H9 (cell line): ENCODE measurements at regions not wholly inside any gene's neighbourhood (a gene's known extent, or its start where the extent isn't known, plus 50 kb on each side); places are given as distances from the start of the nearest gene placed in this dataset.
A peak's percentile ranks its signal among the peaks of the same experiment; 100 is the strongest.

Experiments used
- DNase-seq: peaks from one replicate; pipeline ENCODE4 v3.0.0-alpha.2; 2017
- H2AFZ ChIP-seq: one replicate; pipeline ENCODE4 v1.6.1; 2013; ENCODE audit warnings: mild to moderate bottlenecking, low read length, control low read depth, moderate library complexity
- H2AK5ac ChIP-seq: 2 replicates; pipeline ENCODE4 v1.6.1; 2013; ENCODE audit warnings: low read length, control low read depth, mixed read lengths; ENCODE audit not compliant: insufficient read length
- H2BK120ac ChIP-seq: one replicate; pipeline ENCODE4 v1.6.1; 2013; ENCODE audit warnings: low read depth, mild to moderate bottlenecking, low read length, control low read depth, inconsistent platforms; ENCODE audit not compliant: poor library complexity, severe bottlenecking
- H2BK12ac ChIP-seq: 2 replicates; pipeline ENCODE4 v1.6.1; 2013; ENCODE audit warnings: low read length, control low read depth, mixed read lengths, low read depth; ENCODE audit not compliant: insufficient read length
- H2BK15ac ChIP-seq: 2 replicates; pipeline ENCODE4 v1.6.1; 2013; ENCODE audit warnings: low read depth, low read length, control low read depth
- H2BK20ac ChIP-seq: one replicate; pipeline ENCODE4 v1.6.1; 2013; ENCODE audit warnings: low read depth, mild to moderate bottlenecking, low read length, control low read depth, inconsistent platforms; ENCODE audit not compliant: poor library complexity, severe bottlenecking
- H2BK5ac ChIP-seq: 2 replicates; pipeline ENCODE4 v1.6.1; 2013; ENCODE audit warnings: low read length, control low read depth, mixed read lengths; ENCODE audit not compliant: insufficient read length
- H3K14ac ChIP-seq: 2 replicates; pipeline ENCODE4 v1.6.1; 2013; ENCODE audit warnings: low read length, control low read depth; ENCODE audit not compliant: insufficient read depth
- H3K18ac ChIP-seq: 2 replicates; pipeline ENCODE4 v1.6.1; 2013; ENCODE audit warnings: low read depth, mild to moderate bottlenecking, mixed read lengths, low read length, control low read depth; ENCODE audit not compliant: insufficient read length
- H3K23ac ChIP-seq: 2 replicates; pipeline ENCODE4 v1.6.1; 2013; ENCODE audit warnings: low read length, control low read depth, mixed read lengths, low read depth; ENCODE audit not compliant: insufficient read length
- H3K23me2 ChIP-seq: 2 replicates; pipeline ENCODE4 v1.6.1; 2013; ENCODE audit warnings: low read depth, mild to moderate bottlenecking, mixed read lengths, low read length, control low read depth; ENCODE audit not compliant: insufficient read length, poor library complexity, severe bottlenecking
- H3K27ac ChIP-seq: 2 replicates; pipeline ENCODE4 v1.5.1; 2013; ENCODE audit warnings: low read length, control low read depth, mixed read lengths, low read depth; ENCODE audit not compliant: insufficient read length
- H3K27me3 ChIP-seq: 2 replicates; pipeline ENCODE4 v1.6.1; 2013; ENCODE audit warnings: low read length, control low read depth, inconsistent platforms; ENCODE audit not compliant: insufficient read depth
- H3K4ac ChIP-seq: 2 replicates; pipeline ENCODE4 v1.6.1; 2013; ENCODE audit warnings: low read depth, mild to moderate bottlenecking, control low read depth, inconsistent platforms, low read length, moderate library complexity
- H3K4me1 ChIP-seq: 2 replicates; pipeline ENCODE4 v1.6.1; 2013; ENCODE audit warnings: low read length, control low read depth, inconsistent platforms; ENCODE audit not compliant: insufficient read depth
- H3K4me2 ChIP-seq: 2 replicates; pipeline ENCODE4 v1.6.1; 2013; ENCODE audit warnings: low read length, control low read depth, mixed read lengths; ENCODE audit not compliant: insufficient read length, insufficient read depth
- H3K56ac ChIP-seq: 2 replicates; pipeline ENCODE4 v1.6.1; 2013; ENCODE audit warnings: low read depth, mild to moderate bottlenecking, mixed read lengths, low read length, control low read depth; ENCODE audit not compliant: insufficient read length
- H3K79me1 ChIP-seq: 2 replicates; pipeline ENCODE4 v1.6.1; 2013; ENCODE audit warnings: low read depth, mild to moderate bottlenecking, moderate library complexity, low read length, control low read depth, inconsistent platforms; ENCODE audit not compliant: insufficient read depth, poor library complexity, severe bottlenecking
- H3K79me2 ChIP-seq: 2 replicates; pipeline ENCODE4 v1.6.1; 2013; ENCODE audit warnings: low read length, control low read depth, inconsistent platforms; ENCODE audit not compliant: insufficient read depth
- H3K9ac ChIP-seq: 2 replicates; pipeline ENCODE4 v1.6.1; 2013; ENCODE audit warnings: low read length, control low read depth, mixed read lengths; ENCODE audit not compliant: insufficient read length; ENCODE audit errors: extremely low read depth
- H3K9me3 ChIP-seq: one replicate; pipeline ENCODE4 v1.6.1; 2013; ENCODE audit warnings: low read depth, low read length, inconsistent platforms; ENCODE audit not compliant: control insufficient read depth
- H3T11ph ChIP-seq: one replicate; pipeline ENCODE4 v1.6.1; 2013; ENCODE audit warnings: mild to moderate bottlenecking, low read length, control low read depth, inconsistent platforms
- H4K20me1 ChIP-seq: one replicate; pipeline ENCODE4 v1.6.1; 2013; ENCODE audit not compliant: control insufficient read depth, insufficient read length, insufficient read depth
- H4K5ac ChIP-seq: 2 replicates; pipeline ENCODE4 v1.6.1; 2013; ENCODE audit warnings: low read depth, mild to moderate bottlenecking, mixed read lengths, low read length, control low read depth; ENCODE audit not compliant: insufficient read length
- H4K8ac ChIP-seq: replicated peaks from 2 replicates; pipeline ENCODE4 v1.6.1; 2013; ENCODE audit warnings: low read length, control low read depth, mixed read lengths, low read depth; ENCODE audit not compliant: insufficient read length
- H4K91ac ChIP-seq: 2 replicates; pipeline ENCODE4 v1.6.1; 2013; ENCODE audit warnings: low read depth, mild to moderate bottlenecking, moderate library complexity, mixed read lengths, low read length, control low read depth; ENCODE audit not compliant: insufficient read length
- H3K27ac Mint-ChIP-seq, 3 experiments: 2 replicates in 2 of 3; 3 replicates in 1 of 3; pipeline ENCODE4 v1.8.0; 2020 to 2021; ENCODE audit warnings: mixed read lengths in 3 of 3, mild to moderate bottlenecking in 1 of 3, moderate library complexity in 1 of 3
- H3K27me3 Mint-ChIP-seq: 2 replicates; pipeline ENCODE4 v1.8.0; 2021; ENCODE audit warnings: low read depth, mild to moderate bottlenecking, moderate library complexity, mixed read lengths
- H3K36me3 Mint-ChIP-seq, 3 experiments: 2 replicates in 2 of 3; 3 replicates in 1 of 3; pipeline ENCODE4 v1.8.0; 2020 to 2021; ENCODE audit warnings: low read depth in 3 of 3, mixed read lengths in 3 of 3; ENCODE audit not compliant: insufficient read depth in 1 of 3
- H3K4me1 Mint-ChIP-seq, 2 experiments: 2 replicates each; pipeline ENCODE4 v1.8.0; 2020; ENCODE audit warnings: mixed read lengths in 2 of 2
- H3K4me3 Mint-ChIP-seq, 2 experiments: 2 replicates in 1 of 2; 3 replicates in 1 of 2; pipeline ENCODE4 v1.8.0; 2020 to 2021; ENCODE audit warnings: mild to moderate bottlenecking in 2 of 2, mixed read lengths in 2 of 2, moderate library complexity in 1 of 2
- H3K9me3 Mint-ChIP-seq, 2 experiments: 2 replicates in 1 of 2; 3 replicates in 1 of 2; pipeline ENCODE4 v1.8.0; 2020; ENCODE audit warnings: mild to moderate bottlenecking in 2 of 2, mixed read lengths in 2 of 2, moderate library complexity in 1 of 2
- CTCF ChIP-seq: fragments of 200-600 bp; sonication (generic); conservative IDR thresholded peaks from 3 replicates; pipeline ENCODE4 v1.8.0; 2021; ENCODE audit warnings: antibody characterized with exemption, mild to moderate bottlenecking
- WGBS: extraction: QIAGEN DNeasy Blood & Tissue Kit; methylation state at CpG from one replicate; pipeline ENCODE4 v1.1.7; 2013; ENCODE audit warnings: missing lambda C conversion rate, low lambda C conversion rate, mixed read lengths; ENCODE audit not compliant: insufficient read length; ENCODE audit errors: extremely low coverage; 5-methylcytosine and 5-hydroxymethylcytosine counted together

GRCh38 chr3:8278448-8278847 lies 223.2 kb upstream of the LMCD1 start:
- H3K4me1 Mint-ChIP-seq = peaks cover 29 to 30% of the 10 kb centered on the region in 2 experiments
- Histone ChIP-seq H4K91ac (no peak overlapping the region), H3K14ac (no peak overlapping the region), H3K79me1 (no peaks in the 10 kb centered on the region), H3K4me2 (no peak overlapping the region), H2BK5ac (no peak overlapping the region), H3K9me3 (no peaks in the 10 kb centered on the region), H2BK20ac (no peak overlapping the region), H3K23me2 (no peaks in the 10 kb centered on the region), H3K23ac (no peak overlapping the region), H2BK15ac (no peak overlapping the region), H3T11ph (no peak overlapping the region), H3K9ac (no peak overlapping the region), H3K18ac (no peak overlapping the region), H2AK5ac (no peak overlapping the region), H4K8ac (no peak overlapping the region), H3K4ac (no peak overlapping the region), H4K5ac (no peak overlapping the region), H3K56ac (no peak overlapping the region), H2BK120ac (no peak overlapping the region), H2BK12ac (no peak overlapping the region), H2AFZ (no peak overlapping the region), H4K20me1 (no peaks in the 10 kb centered on the region), H3K4me1 (peaks cover 13% of the 10 kb centered on the region; the same call in 1 of the 2 replicates), H3K79me2 (no peaks in the 10 kb centered on the region), H3K27ac (no peak overlapping the region), H3K27me3 (no peaks in the 10 kb centered on the region)
- H3K9me3 Mint-ChIP-seq = peaks cover 0 to 2% of the 10 kb centered on the region in 2 experiments; a peak in 1 of 5 replicates
- WGBS = no CpG with 5 or more reads among the region's 7 CpGs
- H3K27ac Mint-ChIP-seq = no peak overlapping the region
- TF ChIP-seq CTCF = peak; percentile 36; the same call in 2 of the 3 replicates
- no peaks in the 10 kb centered on the region for H3K27me3 Mint-ChIP-seq
- H3K4me3 Mint-ChIP-seq = no peak overlapping the region
- peak; percentile 40 for DNase-seq
- H3K36me3 Mint-ChIP-seq = no peaks in the 10 kb centered on the region
